Ectodermal cell (in vitro differentiated cells): ENCODE measurements at regions not wholly inside any gene's neighbourhood (a gene's known extent, or its start where the extent isn't known, plus 50 kb on each side); places are given as distances from the start of the nearest gene placed in this dataset.
"Not testable (repeated sequence)": the region's sequence is repeated elsewhere in the genome, so short reads cannot be mapped to it uniquely, and the experiment has no call there.

Experiments used
- H3K27ac ChIP-seq: 2 replicates; pipeline ENCODE4 v1.7.0; 2013; ENCODE audit warnings: mild to moderate bottlenecking, low read depth, low read length; ENCODE audit not compliant: insufficient read depth, poor library complexity, severe bottlenecking
- H3K27me3 ChIP-seq: 2 replicates; pipeline ENCODE4 v1.7.0; 2013; ENCODE audit warnings: mild to moderate bottlenecking, low read length; ENCODE audit not compliant: insufficient read depth, control insufficient read depth, poor library complexity, severe bottlenecking
- H3K36me3 ChIP-seq: one replicate; pipeline ENCODE4 v1.7.0; 2013; ENCODE audit warnings: low read length; ENCODE audit not compliant: control insufficient read depth, insufficient read depth
- H3K4me1 ChIP-seq: one replicate; pipeline ENCODE4 v1.7.0; 2013; ENCODE audit warnings: low read length; ENCODE audit not compliant: control insufficient read depth, insufficient read depth
- H3K4me3 ChIP-seq: 2 replicates; pipeline ENCODE4 v1.7.0; 2013; ENCODE audit warnings: low read depth, low read length, control low read depth; ENCODE audit not compliant: insufficient read depth
- H3K9me3 ChIP-seq: 2 replicates; pipeline ENCODE4 v1.7.0; 2013; ENCODE audit warnings: mild to moderate bottlenecking, low read length, moderate library complexity; ENCODE audit not compliant: control insufficient read depth
- WGBS, 2 experiments: methylation state at CpG; one replicate each; pipeline ENCODE4 v1.1.7; 2013; ENCODE audit warnings: missing lambda C conversion rate in 2 of 2; 5-methylcytosine and 5-hydroxymethylcytosine counted together

DNA sequence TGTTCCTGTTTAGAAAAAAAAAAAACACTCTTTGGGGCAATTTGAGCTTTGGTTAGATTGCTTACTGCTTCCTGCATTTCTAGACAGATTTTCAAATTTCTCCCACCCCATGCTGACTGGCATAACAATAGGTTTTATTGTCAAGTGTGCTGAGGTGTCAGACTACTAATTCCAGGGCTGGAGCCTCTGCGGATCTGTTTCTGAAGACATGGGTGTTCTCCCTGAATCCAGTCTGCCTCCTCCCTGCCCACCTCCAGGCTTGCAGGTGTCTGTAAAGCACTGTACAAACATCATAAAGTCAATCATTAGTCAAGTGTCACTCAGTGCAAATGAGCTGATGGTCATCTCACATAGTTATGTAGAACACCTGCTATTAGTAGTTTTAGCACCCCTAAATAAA lies 292.4 kb downstream of the GATA3 start:
- no peak overlapping the region for H3K27ac ChIP-seq
- WGBS, 2 experiments = 16 to 26% methylated on average over 1 of the region's 1 CpG
- no peaks in the 10 kb centered on the region for H3K9me3 ChIP-seq

DNA sequence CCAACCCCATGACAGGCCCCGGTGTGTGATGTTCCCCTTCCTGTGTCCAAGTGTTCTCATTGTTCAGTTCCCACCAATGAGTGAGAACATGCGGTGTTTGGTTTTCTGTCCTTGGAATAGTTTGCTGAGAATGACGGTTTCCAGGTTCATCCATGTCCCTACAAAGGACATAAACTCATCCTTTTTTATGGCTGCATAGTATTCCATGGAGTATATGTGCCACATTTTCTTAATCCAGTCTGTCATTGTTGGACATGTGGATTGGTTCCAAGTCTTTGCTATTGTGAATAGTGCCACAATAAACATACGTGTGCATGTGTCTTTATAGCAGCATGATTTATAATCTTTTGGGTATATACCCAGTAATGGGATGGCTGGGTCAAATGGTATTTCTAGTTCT lies 293.1 kb downstream of the GATA3 start:
- not testable (repeated sequence) for H3K4me1 ChIP-seq, H3K9me3 ChIP-seq, H3K27ac ChIP-seq, H3K4me3 ChIP-seq, H3K27me3 ChIP-seq, H3K36me3 ChIP-seq
- WGBS, 2 experiments = 86 to 97% methylated on average over 2 to 4 of the region's 4 CpGs

More for the DNA sequence above, 292.4 kb downstream of the GATA3 start:
- Histone ChIP-seq H3K36me3 (no peaks in the 10 kb centered on the region), H3K27me3 (no peaks in the 10 kb centered on the region), H3K4me1 (no peaks in the 10 kb centered on the region), H3K4me3 (no peak overlapping the region)

DNA sequence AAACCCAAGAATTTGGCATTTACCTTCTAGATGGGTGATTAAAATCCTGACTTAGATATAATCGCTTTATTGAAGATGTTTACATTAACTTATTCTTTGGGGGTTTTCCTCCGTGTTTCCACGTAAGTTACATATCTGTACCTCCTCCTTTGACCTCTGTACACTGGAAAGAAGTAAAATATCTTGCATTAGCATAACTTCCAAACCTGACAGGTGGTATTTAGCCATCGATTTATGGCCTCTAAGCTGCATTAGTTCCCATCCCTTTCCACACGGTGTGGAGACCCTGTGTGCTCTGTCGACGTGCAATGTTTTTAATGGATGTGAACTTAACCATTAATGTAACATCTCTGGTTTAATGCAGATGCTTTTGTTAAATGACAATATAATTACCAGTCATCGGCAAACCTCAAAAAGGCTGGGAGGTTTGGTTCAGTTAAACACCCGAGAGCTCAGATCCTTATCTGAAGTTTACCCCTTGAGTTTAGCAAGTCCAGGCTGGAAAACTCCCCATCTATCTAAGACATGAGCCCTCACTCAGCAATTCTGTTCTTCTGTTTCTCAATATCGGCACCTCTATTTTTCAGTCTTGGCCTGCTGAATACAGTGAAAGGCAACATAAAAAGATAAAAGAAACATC lies 295.2 kb downstream of the GATA3 start:
- Histone ChIP-seq H3K27me3 (no peaks in the 10 kb centered on the region), H3K27ac (no peak overlapping the region), H3K36me3 (no peaks in the 10 kb centered on the region), H3K9me3 (no peaks in the 10 kb centered on the region), H3K4me1 (no peaks in the 10 kb centered on the region), H3K4me3 (no peak overlapping the region)
- 90 to 92% methylated on average over 10 of the region's 10 CpGs for WGBS, 2 experiments

DNA sequence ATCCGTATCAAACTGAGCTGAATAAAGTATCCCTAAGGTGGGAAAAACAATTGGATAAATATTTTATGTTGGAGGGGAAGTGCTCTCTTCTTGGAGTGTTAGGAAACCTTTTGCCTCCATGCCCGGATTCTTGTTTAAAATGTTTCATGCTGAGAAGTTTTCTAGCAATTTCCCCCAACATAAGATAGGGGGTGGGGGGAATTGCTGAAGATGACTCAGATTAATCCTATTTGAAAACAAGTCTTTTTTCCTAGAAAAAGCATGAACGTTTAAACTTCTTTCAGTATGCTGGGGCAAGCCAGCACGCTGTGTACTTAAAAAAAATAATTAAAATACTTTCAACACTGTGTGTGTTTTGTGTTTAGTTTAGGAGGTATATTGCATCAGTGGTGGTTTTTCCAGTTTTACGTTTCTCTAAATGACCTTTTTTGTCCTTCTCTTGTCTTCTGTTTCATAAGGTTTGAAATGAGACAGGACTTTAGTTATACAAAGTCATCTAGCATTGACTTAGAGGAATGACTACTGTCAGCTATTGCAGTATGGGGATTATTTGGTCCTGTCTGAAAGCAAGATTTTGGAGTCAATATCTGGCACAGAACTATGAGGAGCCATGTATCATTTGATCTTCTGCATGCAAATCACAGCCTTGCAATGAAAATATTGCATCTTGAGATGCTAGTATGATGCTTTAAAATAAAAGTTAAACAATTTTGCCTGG lies 295.9 kb downstream of the GATA3 start:
- WGBS, 2 experiments = 85 to 89% methylated on average over 3 to 4 of the region's 5 CpGs
- Histone ChIP-seq H3K36me3 (no peaks in the 10 kb centered on the region), H3K9me3 (no peaks in the 10 kb centered on the region), H3K27me3 (no peaks in the 10 kb centered on the region), H3K4me3 (no peak overlapping the region), H3K4me1 (no peaks in the 10 kb centered on the region), H3K27ac (no peak overlapping the region)

DNA sequence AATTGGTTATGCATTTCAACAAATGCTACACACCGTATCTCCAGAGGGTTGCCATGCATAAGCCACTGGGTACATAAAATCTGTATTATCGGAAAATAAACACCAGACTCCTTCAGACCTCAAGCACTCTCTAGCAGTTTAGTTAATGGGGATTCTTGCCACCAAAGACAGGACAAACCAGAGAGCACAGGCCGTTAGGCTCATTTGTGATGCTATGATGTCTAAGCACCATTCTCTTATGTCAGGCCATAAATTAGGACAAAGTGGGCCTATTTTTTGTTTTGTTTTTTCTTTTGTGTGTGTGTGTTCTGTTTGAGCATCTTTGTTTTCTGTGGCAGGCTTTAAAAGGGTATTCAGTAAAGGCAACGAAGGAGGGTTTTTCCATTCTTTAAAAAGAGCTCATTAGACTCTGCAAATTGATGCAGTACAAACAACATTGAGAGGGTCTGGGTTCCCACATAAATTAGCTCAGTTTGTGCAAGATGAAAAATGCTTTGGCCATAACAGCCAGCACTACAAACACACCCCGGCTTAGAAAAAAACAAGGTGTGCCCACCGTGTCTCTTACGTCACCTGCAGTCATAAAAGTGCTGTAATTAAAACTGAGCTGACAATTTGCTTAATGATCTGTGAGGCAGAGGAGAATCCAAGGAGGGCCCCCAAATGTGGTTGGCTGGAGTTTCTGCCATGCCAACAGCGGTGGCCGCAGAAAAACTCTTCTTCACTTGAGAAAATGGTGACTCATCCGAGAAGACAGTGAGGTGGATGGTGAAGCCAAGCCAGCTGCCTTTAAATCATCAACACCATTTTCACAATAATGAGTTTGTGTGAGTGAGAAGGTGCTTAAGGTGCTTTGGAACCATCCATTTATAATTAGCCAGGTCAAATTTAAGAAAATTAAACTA lies 297.9 kb downstream of the GATA3 start:
- Histone ChIP-seq H3K27me3 (no peaks in the 10 kb centered on the region), H3K36me3 (no peaks in the 10 kb centered on the region), H3K4me3 (no peak overlapping the region), H3K27ac (no peak overlapping the region), H3K4me1 (no peaks in the 10 kb centered on the region), H3K9me3 (no peaks in the 10 kb centered on the region)
- WGBS, 2 experiments = 93 to 95% methylated on average over 9 to 10 of the region's 10 CpGs

DNA sequence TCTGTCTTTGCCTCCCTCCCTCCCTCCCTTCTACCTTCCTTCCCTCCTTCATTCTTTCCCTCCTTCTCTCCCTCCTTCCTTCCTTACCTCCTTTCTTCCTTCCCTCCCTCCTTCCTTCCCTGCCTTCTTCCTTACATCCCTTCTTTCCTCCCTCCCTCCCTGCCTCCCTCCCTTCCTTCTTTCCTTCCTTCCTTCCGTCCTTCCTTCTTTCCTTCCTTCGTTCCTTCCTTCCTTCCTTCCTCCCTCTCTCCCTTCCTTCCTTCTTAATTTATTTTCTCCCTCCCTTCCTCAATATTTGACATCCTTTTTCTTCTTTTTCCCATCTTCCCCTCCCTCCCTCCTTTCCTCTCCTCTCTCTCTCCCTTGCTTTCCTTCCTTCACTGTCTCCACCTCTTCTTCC lies 301.8 kb downstream of the GATA3 start:
- no peak overlapping the region for H3K27ac ChIP-seq
- H3K36me3 ChIP-seq = no peaks in the 10 kb centered on the region
- 91% methylated on average over 2 of the region's 2 CpGs for WGBS, 2 experiments
- H3K4me3 ChIP-seq = no peak overlapping the region
- H3K4me1 ChIP-seq = peaks cover under 1% of the 10 kb centered on the region
- no peaks in the 10 kb centered on the region for H3K9me3 ChIP-seq
- H3K27me3 ChIP-seq = no peaks in the 10 kb centered on the region

DNA sequence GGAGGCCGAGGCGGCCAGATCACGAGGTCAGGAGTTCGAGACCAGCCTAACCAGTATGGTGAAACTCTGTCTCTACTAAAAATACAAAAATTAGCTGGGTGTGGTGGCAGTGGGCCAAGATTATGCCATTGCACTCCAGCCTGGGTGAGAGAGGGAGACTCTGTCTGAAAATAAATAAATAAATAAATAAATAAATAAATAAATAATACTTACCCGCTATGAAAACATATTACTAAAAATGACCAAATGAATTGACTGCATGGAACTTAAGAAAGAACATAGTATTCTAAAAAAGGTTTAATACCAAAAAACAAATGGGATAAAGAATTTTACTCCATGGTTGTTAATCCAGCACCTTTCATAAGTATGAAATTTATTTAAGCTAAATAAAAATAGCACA lies 305.0 kb downstream of the GATA3 start:
- Histone ChIP-seq H3K4me3 (no peak overlapping the region), H3K27me3 (no peaks in the 10 kb centered on the region), H3K36me3 (no peaks in the 10 kb centered on the region), H3K27ac (no peak overlapping the region), H3K9me3 (no peaks in the 10 kb centered on the region), H3K4me1 (peaks cover 3% of the 10 kb centered on the region)
- 94% methylated on average over 4 of the region's 5 CpGs for WGBS, 2 experiments

DNA sequence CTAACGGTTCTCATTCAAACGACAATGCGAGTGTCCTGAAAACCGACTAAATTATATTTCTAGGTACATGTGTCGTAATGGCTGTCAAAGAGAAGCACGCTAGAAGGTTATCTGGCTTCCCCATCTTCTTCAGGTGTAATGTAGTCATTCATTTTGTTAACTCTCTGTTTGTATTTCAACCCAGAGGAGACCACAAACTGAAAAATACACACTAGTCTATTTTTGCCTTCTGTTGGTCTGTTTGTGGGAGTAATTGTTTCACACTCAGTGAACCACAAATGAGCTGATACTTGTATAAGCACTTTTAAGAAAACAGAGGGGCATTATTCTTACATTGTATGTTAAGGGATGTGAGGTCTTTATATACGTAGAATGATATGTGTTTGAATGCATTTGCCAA lies 305.9 kb downstream of the GATA3 start:
- Histone ChIP-seq H3K27ac (no peak overlapping the region), H3K9me3 (no peaks in the 10 kb centered on the region), H3K36me3 (no peaks in the 10 kb centered on the region), H3K27me3 (no peaks in the 10 kb centered on the region), H3K4me1 (peaks cover 3% of the 10 kb centered on the region), H3K4me3 (no peak overlapping the region)
- 94 to 97% methylated on average over 7 of the region's 7 CpGs for WGBS, 2 experiments

DNA sequence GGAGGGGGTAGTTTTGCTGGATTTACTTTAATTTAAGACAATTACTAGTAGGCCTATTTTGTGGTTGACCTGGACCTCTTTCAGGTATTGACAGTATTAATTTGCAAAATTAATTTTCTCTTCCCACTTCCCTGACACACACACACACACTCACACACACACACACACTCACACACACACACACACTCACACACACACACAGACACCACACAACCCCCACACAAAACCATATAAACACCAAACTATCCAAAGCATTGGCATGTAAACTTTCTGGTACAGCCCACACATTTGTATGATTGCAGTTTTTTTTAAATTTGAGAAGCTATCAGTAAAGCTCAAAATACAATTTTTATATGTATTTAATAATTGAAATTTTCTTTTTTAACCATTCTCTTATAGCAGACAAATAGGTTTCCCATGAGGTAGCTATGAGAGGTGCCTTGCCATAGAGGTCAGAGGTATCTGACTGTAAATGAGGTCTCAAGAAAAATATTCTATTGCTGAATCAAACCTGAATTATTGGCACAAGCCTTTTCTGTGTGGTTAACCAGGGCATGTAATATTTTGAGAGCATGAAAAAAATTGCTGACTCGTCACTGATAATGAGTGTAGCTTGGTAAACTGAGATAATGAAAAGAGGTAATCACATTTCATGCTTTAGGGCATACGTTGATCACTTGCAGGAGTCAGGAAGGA lies 306.5 kb downstream of the GATA3 start:
- H3K9me3 ChIP-seq = no peaks in the 10 kb centered on the region
- H3K36me3 ChIP-seq = no peaks in the 10 kb centered on the region
- H3K4me1 ChIP-seq = peaks cover 3% of the 10 kb centered on the region
- H3K27ac ChIP-seq = no peak overlapping the region
- 80 to 83% methylated on average over 2 of the region's 2 CpGs for WGBS, 2 experiments
- no peaks in the 10 kb centered on the region for H3K27me3 ChIP-seq
- H3K4me3 ChIP-seq = no peak overlapping the region

DNA sequence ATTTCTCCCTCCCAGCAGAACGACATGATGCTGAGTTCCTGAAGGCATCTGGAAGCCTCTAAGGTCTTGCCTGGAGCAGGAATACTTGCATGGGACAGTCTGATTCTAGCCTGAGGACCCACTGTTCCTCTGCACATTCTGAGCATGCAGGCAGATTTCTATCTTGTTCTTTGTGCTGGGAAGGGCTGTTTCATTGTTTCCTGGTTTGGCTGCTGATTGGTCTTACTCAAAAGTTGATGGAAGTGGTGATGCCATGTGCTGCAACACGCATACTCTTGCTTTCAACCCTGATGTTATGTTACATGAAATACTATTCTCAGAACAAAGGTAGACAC lies 307.0 kb downstream of the GATA3 start:
- WGBS, 2 experiments = 61 to 83% methylated on average over 1 to 2 of the region's 2 CpGs
- no peaks in the 10 kb centered on the region for H3K36me3 ChIP-seq
- H3K9me3 ChIP-seq = no peaks in the 10 kb centered on the region
- H3K27ac ChIP-seq = no peak overlapping the region
- peaks cover 3% of the 10 kb centered on the region for H3K4me1 ChIP-seq
- H3K4me3 ChIP-seq = no peak overlapping the region
- H3K27me3 ChIP-seq = no peaks in the 10 kb centered on the region
